ENCODE measurements at regions not wholly inside any gene's neighbourhood (a gene's known extent, or its start where the extent isn't known, plus 50 kb on each side); places are given as distances from the start of the nearest gene placed in this dataset.
"Not testable (repeated sequence)": the region's sequence is repeated elsewhere in the genome, so short reads cannot be mapped to it uniquely, and the experiment has no call there.

GRCh38 chr3:144593881-144594280 lies 622.3 kb downstream of the DIPK2A start:
- Histone ChIP-seq H3K36me3 (ENCODE audit: insufficient read depth, low read length, poor library complexity, severe bottlenecking) (no peaks in the 10 kb centered on the region), H3K4me1 (ENCODE audit: insufficient read depth, low read length, poor library complexity, severe bottlenecking) (peaks cover 3% of the 10 kb centered on the region), H3K27ac (ENCODE audit: low read depth, low read length, poor library complexity, severe bottlenecking) (no peak overlapping the region), H3K9me3 (ENCODE audit: low read depth, low read length, poor library complexity, severe bottlenecking) (peaks cover 4% of the 10 kb centered on the region), H3K27me3 (replicated peaks; ENCODE audit: insufficient read depth, low read depth, low read length, poor library complexity) (no peaks in the 10 kb centered on the region), H3K4me3 (ENCODE audit: low read depth, low read length, poor library complexity, severe bottlenecking) (no peak overlapping the region)
- DNase-seq (ENCODE audit: low spot score) = no peak
- ChIA-PET CTCF (no interaction called here), POLR2A (ENCODE audit: low non-redundant PET) (no interaction called here)
- TF ChIP-seq CTCF (conservative IDR thresholded peaks at IDR 0.05; ENCODE audit: low read depth, low read length) = no peak
- no peak for TF ChIP-seq EZH2 (IDR thresholded peaks at IDR 0.05; ENCODE audit: borderline replicate concordance, low read depth, low read length, poor library complexity, severe bottlenecking)
- BruUV-seq (replicated peaks) = no TSS peak
- intact Hi-C loops (cut with micrococcal nuclease; ENCODE audit: unreplicated experiment) = loop anchor here (10.0 kb wide), 1 partner anchor 619 kb away; the partner anchor contains the start of gene DIPK2A

DNA sequence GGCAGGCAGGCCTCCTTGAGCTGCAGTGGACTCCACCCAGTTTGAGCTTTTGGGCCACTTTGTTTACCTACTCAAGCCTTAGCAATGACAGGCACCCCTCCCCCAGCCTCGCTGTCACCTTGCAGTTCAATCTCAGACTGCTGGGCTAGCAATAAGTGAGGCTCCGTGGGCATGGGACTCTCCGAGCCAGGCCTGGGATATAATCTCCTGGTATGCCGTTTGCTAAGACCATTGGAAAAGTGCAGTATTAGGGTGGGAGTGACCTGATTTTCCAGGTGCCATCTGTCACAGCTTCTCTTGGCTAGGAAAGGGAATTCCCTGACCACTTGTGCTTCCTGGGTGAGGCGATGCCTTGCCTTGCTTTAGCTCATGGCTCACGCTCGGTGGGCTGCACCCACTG lies 648.6 kb downstream of the DIPK2A start:
- not testable (repeated sequence) for BruUV-seq (replicated peaks)

DNA sequence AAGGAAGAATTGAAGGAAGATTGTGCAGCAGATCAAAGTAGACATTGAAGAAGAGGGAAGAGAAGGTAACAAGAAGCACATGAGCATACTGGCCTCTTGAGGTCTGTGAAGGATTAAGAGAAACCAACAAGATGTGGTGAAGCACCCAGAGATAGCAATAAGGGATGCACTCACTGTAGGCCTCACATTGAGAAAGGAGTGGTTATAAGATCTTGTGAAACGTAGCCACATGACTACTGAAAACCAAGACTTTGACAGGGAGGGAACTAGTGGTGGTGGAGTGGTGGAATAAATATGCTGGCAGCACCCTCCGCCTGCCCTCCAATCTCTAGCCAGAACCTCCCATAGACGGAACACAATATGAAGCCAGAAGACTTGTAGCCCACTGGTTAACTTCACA lies 651.2 kb downstream of the DIPK2A start:
- CTCF ChIA-PET = no interaction called here
- no TSS peak for BruUV-seq (replicated peaks)
- Histone ChIP-seq H3K4me3 (ENCODE audit: low read depth, low read length, poor library complexity, severe bottlenecking) (no peak overlapping the region), H3K27ac (ENCODE audit: low read depth, low read length, poor library complexity, severe bottlenecking) (no peak overlapping the region), H3K9me3 (ENCODE audit: low read depth, low read length, poor library complexity, severe bottlenecking) (no peaks in the 10 kb centered on the region), H3K36me3 (ENCODE audit: insufficient read depth, low read length, poor library complexity, severe bottlenecking) (no peaks in the 10 kb centered on the region), H3K27me3 (replicated peaks; ENCODE audit: insufficient read depth, low read depth, low read length, poor library complexity) (no peaks in the 10 kb centered on the region), H3K4me1 (ENCODE audit: insufficient read depth, low read length, poor library complexity, severe bottlenecking) (no peaks in the 10 kb centered on the region)
- POLR2A ChIA-PET (ENCODE audit: low non-redundant PET) = no interaction called here
- DNase-seq (ENCODE audit: low spot score) = no peak
- intact Hi-C loops (cut with micrococcal nuclease; ENCODE audit: unreplicated experiment) = no loop called here
- TF ChIP-seq CTCF (conservative IDR thresholded peaks at IDR 0.05; ENCODE audit: low read depth, low read length) = no peak
- TF ChIP-seq EZH2 (IDR thresholded peaks at IDR 0.05; ENCODE audit: borderline replicate concordance, low read depth, low read length, poor library complexity, severe bottlenecking) = no peak

More for the DNA sequence above, 648.6 kb downstream of the DIPK2A start:
- CTCF ChIA-PET; H3K27ac ChIP-seq (ENCODE audit: low read depth, low read length, poor library complexity, severe bottlenecking); H3K4me1 ChIP-seq (ENCODE audit: insufficient read depth, low read length, poor library complexity, severe bottlenecking); H3K36me3 ChIP-seq (ENCODE audit: insufficient read depth, low read length, poor library complexity, severe bottlenecking); H3K27me3 ChIP-seq (replicated peaks; ENCODE audit: insufficient read depth, low read depth, low read length, poor library complexity); H3K9me3 ChIP-seq (ENCODE audit: low read depth, low read length, poor library complexity, severe bottlenecking); H3K4me3 ChIP-seq (ENCODE audit: low read depth, low read length, poor library complexity, severe bottlenecking); intact Hi-C loops (cut with micrococcal nuclease; ENCODE audit: unreplicated experiment); DNase-seq (ENCODE audit: low spot score); POLR2A ChIA-PET (ENCODE audit: low non-redundant PET): not testable (repeated sequence)

DNA sequence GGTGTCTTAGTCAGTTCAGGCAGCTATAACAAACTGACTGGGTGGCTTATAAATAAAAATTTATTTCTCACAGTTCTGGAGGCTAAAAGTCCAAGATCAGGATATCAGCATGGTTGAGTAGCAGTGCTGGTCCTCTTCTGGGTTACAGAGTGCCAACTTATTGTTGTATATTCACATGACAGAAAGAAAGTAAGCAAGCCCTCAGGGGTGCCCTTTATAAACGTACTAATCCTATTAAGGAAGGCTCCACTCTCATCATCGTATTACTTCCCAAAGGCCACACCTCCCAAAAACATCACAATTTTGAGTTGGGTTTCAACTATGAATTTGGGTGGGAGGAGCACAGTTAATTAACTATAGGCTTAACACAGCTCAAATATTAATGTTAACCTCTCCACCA lies 653.0 kb downstream of the DIPK2A start:
- intact Hi-C loops (cut with micrococcal nuclease; ENCODE audit: unreplicated experiment) = no loop called here
- DNase-seq (ENCODE audit: low spot score) = peak; percentile 69
- Histone ChIP-seq H3K9me3 (ENCODE audit: low read depth, low read length, poor library complexity, severe bottlenecking) (no peaks in the 10 kb centered on the region), H3K27ac (ENCODE audit: low read depth, low read length, poor library complexity, severe bottlenecking) (no peak overlapping the region), H3K4me1 (ENCODE audit: insufficient read depth, low read length, poor library complexity, severe bottlenecking) (no peaks in the 10 kb centered on the region), H3K36me3 (ENCODE audit: insufficient read depth, low read length, poor library complexity, severe bottlenecking) (no peaks in the 10 kb centered on the region), H3K4me3 (ENCODE audit: low read depth, low read length, poor library complexity, severe bottlenecking) (no peak overlapping the region), H3K27me3 (replicated peaks; ENCODE audit: insufficient read depth, low read depth, low read length, poor library complexity) (no peaks in the 10 kb centered on the region)
- POLR2A ChIA-PET (ENCODE audit: low non-redundant PET) = no interaction called here
- CTCF ChIA-PET = no interaction called here
- no TSS peak for BruUV-seq (replicated peaks)
- TF ChIP-seq CTCF (conservative IDR thresholded peaks at IDR 0.05; ENCODE audit: low read depth, low read length) (no peak), EZH2 (IDR thresholded peaks at IDR 0.05; ENCODE audit: borderline replicate concordance, low read depth, low read length, poor library complexity, severe bottlenecking) (no peak)

Data from A673 (cell line).